Effector memory CD8-positive, alpha-beta T cell (primary cell): ENCODE measurements at regions not wholly inside any gene's neighbourhood (a gene's known extent, or its start where the extent isn't known, plus 50 kb on each side); places are given as distances from the start of the nearest gene placed in this dataset.
"Not testable (repeated sequence)": the region's sequence is repeated elsewhere in the genome, so short reads cannot be mapped to it uniquely, and the experiment has no call there.

Experiments used
- ATAC-seq: fragments of 150-1000 bp; cut with Tn5 transposase; replicated peaks from 2 replicates; pipeline ENCODE4 v1.10.0; 2021; ENCODE audit warnings: mild to moderate bottlenecking, moderate library complexity
- DNase-seq, 3 experiments: peaks; one replicate each; pipeline ENCODE4 v3.0.0; 2021
- H3K27ac Mint-ChIP-seq, 2 donors: one replicate each; pipeline ENCODE4 v1.8.0; 2022; ENCODE audit warnings: mild to moderate bottlenecking in 2 of 2, mixed read lengths in 2 of 2, moderate library complexity in 2 of 2
- H3K27me3 Mint-ChIP-seq, 2 donors: one replicate each; pipeline ENCODE4 v1.8.0; 2022; ENCODE audit warnings: mixed read lengths in 2 of 2
- H3K36me3 Mint-ChIP-seq: one replicate; pipeline ENCODE4 v1.8.0; 2022; ENCODE audit warnings: mild to moderate bottlenecking, moderate library complexity, mixed read lengths; ENCODE audit not compliant: insufficient read depth
- H3K4me1 Mint-ChIP-seq, 2 donors: one replicate each; pipeline ENCODE4 v1.8.0; 2022; ENCODE audit warnings: low read depth in 2 of 2, mixed read lengths in 2 of 2
- H3K4me3 Mint-ChIP-seq, 2 donors: one replicate each; pipeline ENCODE4 v1.8.0; 2022; ENCODE audit warnings: mild to moderate bottlenecking in 2 of 2, mixed read lengths in 2 of 2, moderate library complexity in 2 of 2
- H3K9me3 Mint-ChIP-seq, 2 donors: one replicate each; pipeline ENCODE4 v1.8.0; 2022; ENCODE audit warnings: mixed read lengths in 2 of 2

DNA sequence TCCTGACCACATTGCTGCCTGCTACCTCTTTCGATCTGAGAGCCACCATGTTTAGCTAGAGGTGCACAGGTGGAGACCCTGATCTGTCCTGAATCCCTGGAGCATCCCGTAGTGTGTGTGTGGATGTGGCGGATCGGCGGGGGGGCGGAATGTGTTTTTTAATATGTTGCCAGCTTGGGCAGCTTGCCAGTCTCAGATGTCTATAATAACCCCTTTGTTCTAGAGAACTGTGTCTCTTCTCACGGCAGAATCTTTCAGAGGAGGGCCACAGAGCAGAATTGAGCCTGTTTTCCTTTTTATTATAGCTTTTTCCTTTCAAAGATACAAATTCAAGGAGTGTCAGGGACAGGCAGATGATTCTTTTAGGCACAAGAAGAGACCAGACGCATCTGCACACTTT is 934.1 kb upstream of the KLHL29 start:
- no peak for DNase-seq
- Mint-ChIP-seq H3K27ac (no peak overlapping the region), H3K4me1 (no peaks in the 10 kb centered on the region), H3K9me3 (peaks cover 4 to 13% of the 10 kb centered on the region in 2 donors), H3K36me3 (no peaks in the 10 kb centered on the region), H3K4me3 (no peak overlapping the region), H3K27me3 (no peaks in the 10 kb centered on the region)
- no peak for ATAC-seq

DNA sequence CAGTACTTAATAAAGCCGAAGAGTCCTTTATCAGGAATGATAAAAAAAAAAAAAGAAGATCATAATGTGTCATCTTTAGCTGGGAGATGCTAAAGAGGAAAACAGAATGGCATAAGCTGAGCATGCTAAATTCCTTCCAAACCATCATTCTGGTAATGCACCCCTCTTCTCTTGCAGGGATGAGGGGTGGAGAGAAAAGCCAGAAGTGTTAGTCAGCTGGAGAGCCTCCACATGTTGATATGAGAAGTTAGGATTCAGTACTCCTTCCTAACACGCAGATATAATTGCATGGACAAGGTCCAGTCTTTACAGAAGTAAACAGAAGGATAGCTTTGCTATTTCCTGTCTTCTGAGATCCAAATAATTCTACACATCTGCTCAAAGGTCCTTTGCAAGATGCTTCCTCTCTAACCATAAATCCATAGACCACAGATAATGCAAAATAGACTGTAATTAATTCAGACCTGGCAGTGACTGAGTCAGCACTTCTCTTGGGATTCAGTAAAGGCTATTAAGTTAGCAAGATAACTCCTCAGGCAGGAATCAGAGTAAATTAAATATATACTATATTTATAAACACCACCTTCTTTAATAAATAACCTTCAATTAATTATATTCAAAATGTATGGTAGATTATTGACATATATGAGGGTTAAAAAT is 930.0 kb upstream of the KLHL29 start:
- H3K27me3 Mint-ChIP-seq = no peaks in the 10 kb centered on the region
- no peak overlapping the region for H3K4me3 Mint-ChIP-seq
- H3K4me1 Mint-ChIP-seq = no peaks in the 10 kb centered on the region
- ATAC-seq = no peak
- no peak overlapping the region for H3K27ac Mint-ChIP-seq
- peaks cover 4 to 13% of the 10 kb centered on the region in 2 donors for H3K9me3 Mint-ChIP-seq
- DNase-seq = no peak
- no peaks in the 10 kb centered on the region for H3K36me3 Mint-ChIP-seq

DNA sequence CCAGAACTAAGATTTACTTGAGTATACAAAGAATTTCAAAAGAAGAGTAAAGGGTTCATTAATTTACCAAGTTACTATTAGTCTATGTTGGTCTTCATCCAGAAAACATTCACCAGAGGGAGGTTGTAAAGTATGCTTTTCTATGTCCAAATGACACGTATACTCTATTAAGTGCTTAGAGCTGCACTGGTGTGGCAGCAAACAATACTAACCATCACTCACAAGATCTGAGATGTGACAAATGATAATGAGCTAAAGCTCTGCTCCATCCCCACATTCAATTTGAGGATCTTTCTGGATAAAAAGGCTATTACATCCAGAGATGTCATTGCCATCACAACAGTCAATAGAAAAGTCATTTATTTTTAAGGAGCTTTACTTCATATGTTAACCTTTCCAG is 926.5 kb upstream of the KLHL29 start:
- Mint-ChIP-seq H3K4me3 (no peak overlapping the region), H3K27ac (no peak overlapping the region), H3K4me1 (no peaks in the 10 kb centered on the region), H3K27me3 (no peaks in the 10 kb centered on the region), H3K9me3 (peaks cover 7 to 19% of the 10 kb centered on the region in 2 donors), H3K36me3 (no peaks in the 10 kb centered on the region)
- DNase-seq (no peak), ATAC-seq (no peak)

DNA sequence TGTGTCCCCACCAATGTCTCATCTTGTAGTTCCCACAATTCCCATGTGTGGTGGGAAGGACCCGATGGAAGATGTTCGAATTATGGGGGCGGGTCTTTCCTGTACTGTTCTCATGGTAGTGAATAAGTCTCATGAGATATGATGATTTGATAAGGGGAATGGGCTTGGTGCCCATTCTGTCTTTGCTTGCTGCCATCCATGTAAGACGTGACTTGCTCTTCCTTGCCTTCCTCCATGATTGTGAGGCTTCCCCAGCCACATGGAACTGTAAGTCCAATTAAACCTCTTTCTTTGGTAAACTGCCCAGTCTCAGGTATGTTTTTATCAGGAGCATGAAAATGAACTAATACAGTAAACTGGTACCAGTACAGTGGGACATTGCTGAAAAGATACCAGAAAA is 909.9 kb upstream of the KLHL29 start:
- not testable (repeated sequence) for H3K27me3 Mint-ChIP-seq, H3K4me1 Mint-ChIP-seq, ATAC-seq, H3K27ac Mint-ChIP-seq, H3K4me3 Mint-ChIP-seq, DNase-seq, H3K36me3 Mint-ChIP-seq
- peaks cover 9 to 27% of the 10 kb centered on the region in 2 donors for H3K9me3 Mint-ChIP-seq

DNA sequence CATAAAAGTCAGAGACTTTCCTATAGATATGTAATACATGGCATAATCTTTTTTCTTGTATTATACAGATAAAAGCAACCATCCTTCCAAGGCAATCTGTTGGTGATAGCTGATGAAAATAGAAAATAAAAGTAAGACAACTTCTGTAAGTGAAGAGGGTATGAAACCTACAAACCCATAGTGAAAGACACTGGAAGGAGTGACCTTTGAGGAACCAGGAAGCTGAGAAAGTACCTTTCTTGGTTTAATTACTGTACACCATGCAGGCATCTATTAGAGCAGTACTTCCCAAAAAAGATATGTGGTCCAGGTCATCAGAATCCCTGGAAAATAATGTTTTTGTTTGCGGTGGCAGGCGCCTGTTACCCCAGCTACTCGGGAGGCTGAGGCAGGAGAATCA is 906.6 kb upstream of the KLHL29 start:
- Mint-ChIP-seq H3K4me3 (no peak overlapping the region), H3K36me3 (no peaks in the 10 kb centered on the region), H3K9me3 (peaks cover 14 to 31% of the 10 kb centered on the region in 2 donors), H3K27me3 (no peaks in the 10 kb centered on the region), H3K4me1 (no peaks in the 10 kb centered on the region), H3K27ac (no peak overlapping the region)
- ATAC-seq (no peak), DNase-seq (no peak)

DNA sequence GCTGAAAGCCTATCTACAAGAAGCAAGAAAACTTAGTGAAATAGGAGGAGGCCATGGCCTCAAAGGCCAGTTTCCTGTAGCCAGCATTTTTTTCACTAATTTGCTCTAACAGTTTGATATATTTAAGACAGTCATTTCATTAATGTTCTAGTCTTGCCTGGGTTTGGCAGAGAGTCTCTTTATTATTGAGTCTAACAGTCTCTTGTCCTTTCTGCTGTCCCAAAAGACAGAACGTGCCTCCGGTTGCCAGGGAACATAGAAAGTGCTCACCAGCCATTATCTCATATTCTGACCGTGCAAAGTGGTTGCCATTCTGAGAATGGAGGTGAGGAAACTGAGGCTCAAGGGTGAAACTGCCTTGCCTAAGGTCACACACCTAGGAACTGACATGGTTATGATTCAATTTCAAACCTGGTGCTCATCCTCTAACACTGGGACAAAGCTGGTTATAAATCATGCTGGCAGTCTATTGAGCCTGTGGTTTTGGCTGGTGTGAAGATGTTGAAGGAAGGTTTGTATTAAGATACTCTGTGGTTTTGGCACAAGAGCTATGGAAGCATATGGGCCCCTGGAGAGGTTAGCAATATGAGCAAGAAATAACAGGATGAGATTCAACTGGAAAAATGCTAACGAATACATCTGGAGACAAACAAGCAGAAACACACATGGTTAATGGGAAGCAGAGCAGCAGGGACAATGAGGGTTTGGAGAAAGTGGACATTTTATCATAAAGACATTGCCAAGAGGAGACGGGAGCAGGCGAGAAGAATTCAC is 903.3 kb upstream of the KLHL29 start:
- no peak for DNase-seq
- no peak for ATAC-seq
- H3K36me3 Mint-ChIP-seq = no peaks in the 10 kb centered on the region

DNA sequence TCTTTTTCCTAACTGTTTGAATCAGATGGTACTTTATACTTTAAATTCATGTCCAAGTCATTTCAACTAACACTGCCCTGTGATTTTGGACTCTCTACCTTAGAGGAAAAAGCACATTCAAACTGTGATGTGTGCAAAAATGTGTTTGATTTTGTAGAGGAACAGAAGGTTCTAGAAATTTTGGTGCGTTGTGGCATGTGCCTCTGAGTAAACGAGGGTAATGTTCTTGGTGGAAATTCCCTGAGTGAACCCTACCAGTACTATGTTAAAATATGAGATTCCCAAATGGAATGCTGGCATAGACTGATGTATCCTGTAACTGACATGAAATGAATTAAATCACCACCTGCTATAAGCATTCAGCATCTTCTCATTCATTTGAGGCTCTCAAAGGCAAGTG is 901.9 kb upstream of the KLHL29 start:
- Mint-ChIP-seq H3K27me3 (no peaks in the 10 kb centered on the region), H3K4me3 (no peak overlapping the region), H3K36me3 (no peaks in the 10 kb centered on the region), H3K4me1 (no peaks in the 10 kb centered on the region), H3K9me3 (peaks cover 9 to 15% of the 10 kb centered on the region in 2 donors), H3K27ac (no peak overlapping the region)
- no peak for DNase-seq
- ATAC-seq = no peak

More for the DNA sequence above, 903.3 kb upstream of the KLHL29 start:
- Mint-ChIP-seq H3K27ac (no peak overlapping the region), H3K4me1 (no peaks in the 10 kb centered on the region), H3K4me3 (no peak overlapping the region), H3K9me3 (peaks cover 12 to 17% of the 10 kb centered on the region in 2 donors), H3K27me3 (no peaks in the 10 kb centered on the region)

DNA sequence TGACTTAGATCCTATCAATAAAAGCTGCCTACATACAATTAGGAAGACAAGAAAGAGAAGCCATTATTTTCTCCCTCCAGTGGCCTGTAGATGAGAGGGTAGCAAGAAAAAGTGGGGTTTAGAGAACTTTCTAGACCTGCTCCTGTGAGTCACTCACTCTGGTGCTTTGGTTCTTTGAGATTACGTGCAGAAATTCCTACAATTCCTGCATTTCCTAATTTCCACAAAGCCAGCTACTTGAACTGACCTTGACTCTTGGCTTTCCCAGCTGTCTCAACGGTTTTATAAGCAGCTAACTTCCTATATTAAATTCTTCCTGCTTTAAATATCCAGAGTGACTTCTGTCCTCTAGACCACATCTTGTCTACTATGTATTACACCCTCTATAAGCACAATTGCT is 899.5 kb upstream of the KLHL29 start:
- no peak overlapping the region for H3K27ac Mint-ChIP-seq
- ATAC-seq = no peak
- no peaks in the 10 kb centered on the region for H3K27me3 Mint-ChIP-seq
- no peak overlapping the region for H3K4me3 Mint-ChIP-seq
- H3K4me1 Mint-ChIP-seq = no peaks in the 10 kb centered on the region
- H3K9me3 Mint-ChIP-seq = peaks cover 13 to 15% of the 10 kb centered on the region in 2 donors
- no peak for DNase-seq
- no peaks in the 10 kb centered on the region for H3K36me3 Mint-ChIP-seq

DNA sequence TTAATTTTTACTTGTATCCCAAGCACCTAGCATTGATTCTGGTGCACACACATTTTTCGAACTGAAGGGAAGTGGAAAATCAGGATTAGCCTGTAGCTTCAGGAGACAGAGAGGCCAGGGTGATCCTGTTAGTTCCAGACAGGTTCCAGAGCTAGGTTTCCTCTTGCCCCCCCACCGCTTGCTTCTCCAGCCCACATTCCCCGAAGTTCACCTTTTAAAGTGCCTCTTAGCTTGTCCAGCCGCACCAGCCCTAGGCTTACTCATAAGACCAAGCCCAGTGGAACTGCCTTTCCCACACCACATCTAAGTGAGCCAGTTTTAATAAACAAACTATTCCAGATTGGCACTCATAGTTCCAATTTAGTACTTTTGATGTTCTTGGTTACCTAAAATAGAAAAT is 898.6 kb upstream of the KLHL29 start:
- Mint-ChIP-seq H3K36me3 (no peaks in the 10 kb centered on the region), H3K27ac (no peak overlapping the region), H3K27me3 (no peaks in the 10 kb centered on the region), H3K4me1 (no peaks in the 10 kb centered on the region), H3K4me3 (no peak overlapping the region), H3K9me3 (peaks cover 13 to 15% of the 10 kb centered on the region in 2 donors)
- ATAC-seq (no peak), DNase-seq (no peak)

DNA sequence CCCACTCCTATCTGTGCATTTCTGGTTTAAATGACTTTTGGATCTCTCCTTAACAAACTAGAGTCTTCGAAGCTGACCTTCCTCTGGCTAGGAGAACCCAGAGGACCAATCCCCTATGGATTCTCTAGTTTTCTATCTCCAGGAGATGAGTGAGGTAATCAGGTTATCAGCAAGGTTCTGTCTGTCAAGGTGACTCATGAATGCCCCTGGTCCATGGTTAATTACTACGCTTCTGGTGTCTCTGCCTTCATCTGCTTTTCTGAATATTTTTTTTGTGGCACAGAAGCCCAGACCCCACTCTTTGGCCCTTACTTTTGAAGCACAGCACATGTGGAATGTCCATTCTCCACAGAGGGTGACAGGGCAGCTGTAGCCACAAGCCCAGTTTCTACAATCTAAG is 897.9 kb upstream of the KLHL29 start:
- Mint-ChIP-seq H3K4me1 (no peaks in the 10 kb centered on the region), H3K36me3 (no peaks in the 10 kb centered on the region), H3K9me3 (peaks cover 10% of the 10 kb centered on the region in 2 donors), H3K27ac (no peak overlapping the region), H3K4me3 (no peak overlapping the region), H3K27me3 (no peaks in the 10 kb centered on the region)
- DNase-seq (no peak), ATAC-seq (no peak)

DNA sequence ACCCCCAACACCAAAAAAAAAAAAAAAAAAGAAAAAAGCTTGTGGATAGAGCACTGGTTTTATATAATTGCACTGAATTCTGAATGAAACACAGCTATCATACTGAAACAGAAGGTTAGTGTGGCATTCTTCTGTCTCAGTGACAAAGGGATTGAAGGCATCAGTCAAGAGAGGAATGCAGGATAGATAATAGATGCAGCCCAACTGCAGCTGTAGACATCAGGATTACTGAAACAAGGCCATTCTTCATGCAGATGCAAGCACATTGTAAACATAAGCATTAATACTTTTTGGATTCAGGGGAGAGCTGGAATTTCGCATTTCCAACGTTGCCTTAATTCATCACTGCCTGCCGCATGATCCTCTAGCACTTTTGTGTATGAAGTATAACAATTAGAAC is 897.4 kb upstream of the KLHL29 start:
- no peaks in the 10 kb centered on the region for H3K4me1 Mint-ChIP-seq
- ATAC-seq (no peak), DNase-seq (no peak)
- no peaks in the 10 kb centered on the region for H3K36me3 Mint-ChIP-seq
- no peak overlapping the region for H3K4me3 Mint-ChIP-seq
- no peaks in the 10 kb centered on the region for H3K27me3 Mint-ChIP-seq
- no peak overlapping the region for H3K27ac Mint-ChIP-seq
- peaks cover 8 to 10% of the 10 kb centered on the region in 2 donors for H3K9me3 Mint-ChIP-seq

DNA sequence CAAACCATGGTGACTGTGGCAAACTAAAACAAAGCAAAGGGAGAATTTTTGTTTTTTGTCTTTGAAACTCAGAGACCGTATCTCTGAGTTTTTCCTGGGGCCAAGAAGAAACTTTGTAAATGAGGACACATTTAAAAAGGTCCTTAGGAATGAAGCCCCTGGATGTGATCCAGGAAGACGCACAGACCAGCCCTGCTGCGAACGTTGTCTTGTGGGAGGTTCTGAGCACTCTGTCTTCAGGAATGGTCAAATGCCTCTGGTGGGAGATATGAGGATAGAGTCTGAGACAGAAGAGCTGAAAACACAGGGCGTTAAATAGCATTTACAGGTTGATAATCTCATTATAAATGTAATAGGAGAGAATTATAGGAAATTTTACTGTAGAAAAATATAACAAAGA is 893.5 kb upstream of the KLHL29 start:
- Mint-ChIP-seq H3K27ac (no peak overlapping the region), H3K4me1 (no peaks in the 10 kb centered on the region), H3K9me3 (peaks cover 7 to 8% of the 10 kb centered on the region in 2 donors), H3K4me3 (no peak overlapping the region), H3K36me3 (no peaks in the 10 kb centered on the region), H3K27me3 (no peaks in the 10 kb centered on the region)
- ATAC-seq = no peak
- no peak for DNase-seq

DNA sequence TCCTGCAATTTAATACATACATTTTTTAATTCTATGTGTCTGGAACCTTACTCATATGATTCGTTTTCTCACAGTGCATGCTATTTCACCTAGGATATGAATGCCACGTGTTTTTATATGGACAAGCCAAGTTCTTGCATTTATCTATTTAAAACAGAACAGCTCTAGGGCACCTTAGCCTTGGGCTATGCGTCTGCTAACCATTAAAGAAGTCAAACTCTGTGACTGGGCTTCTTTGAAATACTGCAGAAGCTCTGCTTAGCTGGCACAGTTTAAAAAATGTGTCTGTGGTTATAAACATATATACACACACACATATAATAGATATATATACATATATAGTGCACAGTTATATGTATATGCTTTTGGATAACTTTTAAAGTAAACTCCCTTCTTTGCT is 890.8 kb upstream of the KLHL29 start:
- ATAC-seq = no peak
- H3K36me3 Mint-ChIP-seq = no peaks in the 10 kb centered on the region
- no peak for DNase-seq
- peaks cover 7 to 21% of the 10 kb centered on the region in 2 donors for H3K9me3 Mint-ChIP-seq
- no peaks in the 10 kb centered on the region for H3K4me1 Mint-ChIP-seq
- H3K4me3 Mint-ChIP-seq = no peak overlapping the region
- no peaks in the 10 kb centered on the region for H3K27me3 Mint-ChIP-seq
- H3K27ac Mint-ChIP-seq = no peak overlapping the region

DNA sequence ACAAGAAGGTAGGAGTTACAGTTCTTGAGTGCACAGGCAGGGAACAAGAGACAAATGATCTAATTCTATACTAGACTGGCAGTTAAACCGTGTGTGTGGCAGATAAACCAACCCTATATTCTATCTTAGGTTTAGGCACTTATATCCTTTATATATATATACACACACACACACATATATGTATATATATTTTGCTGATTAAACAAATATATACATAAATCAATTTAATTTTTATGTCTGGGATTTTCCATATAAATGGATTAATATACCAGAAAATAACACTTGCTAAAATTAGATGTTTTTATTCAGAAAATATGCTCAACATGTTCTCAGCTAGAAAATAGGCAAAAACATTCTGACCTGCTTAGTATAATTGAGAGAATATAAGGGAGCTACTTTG is 887.9 kb upstream of the KLHL29 start:
- Mint-ChIP-seq H3K27me3 (no peaks in the 10 kb centered on the region), H3K4me1 (no peaks in the 10 kb centered on the region), H3K4me3 (no peak overlapping the region), H3K9me3 (peaks cover 16 to 24% of the 10 kb centered on the region in 2 donors), H3K36me3 (no peaks in the 10 kb centered on the region), H3K27ac (no peak overlapping the region)
- ATAC-seq = no peak
- no peak for DNase-seq
